OCI-LY7 (cell line): ENCODE measurements at regions not wholly inside any gene's neighbourhood (a gene's known extent, or its start where the extent isn't known, plus 50 kb on each side); places are given as distances from the start of the nearest gene placed in this dataset.

Source experiments
- BruUV-seq: library from RNA; stranded (reverse); fragments of 400-500 nt; replicated peaks from 2 replicates; lab custom pipeline; 2021; lab: Mats Ljungman, UMichigan
- CTCF ChIA-PET: fragments of 300-600 bp; sonication (Branson Sonifier 250); formaldehyde crosslinking; loops from one replicate; lab custom pipeline; 2022; ENCODE audit warnings: antibody characterized with exemption; ENCODE audit not compliant: unreplicated experiment; lab: Charles Lee
- POLR2A ChIA-PET: fragments of 300-600 bp; sonication (Branson Sonifier 250); formaldehyde crosslinking; loops from one replicate; lab custom pipeline; 2022; ENCODE audit warnings: antibody characterized with exemption; lab: Charles Lee
- DNase-seq: peaks from one replicate; pipeline ENCODE4 v3.0.0-alpha.2; 2015; ENCODE audit warnings: low spot score
- H2AFZ ChIP-seq: fragments of 200-600 bp; sonication (generic), shearing (Covaris generic); 2 replicates; pipeline ENCODE4 v1.6.1; 2014; ENCODE audit warnings: mild to moderate bottlenecking, antibody characterized with exemption, low read length, moderate library complexity
- H3K27ac ChIP-seq: fragments of 200-600 bp; sonication (generic); 2 replicates; pipeline ENCODE4 v1.5.1; 2014; ENCODE audit warnings: mixed run types, low read depth, mild to moderate bottlenecking, moderate library complexity, low read length, inconsistent platforms; ENCODE audit not compliant: poor library complexity, severe bottlenecking
- H3K36me3 ChIP-seq: fragments of 200-600 bp; sonication (generic); 2 replicates; pipeline ENCODE4 v1.6.1; 2014; ENCODE audit warnings: mild to moderate bottlenecking, antibody characterized with exemption, low read length, moderate library complexity, mixed read lengths; ENCODE audit not compliant: insufficient read depth
- H3K4me1 ChIP-seq: fragments of 200-600 bp; sonication (generic); 2 replicates; pipeline ENCODE4 v1.5.1; 2014; ENCODE audit warnings: mild to moderate bottlenecking, low read length; ENCODE audit not compliant: insufficient read depth, poor library complexity, severe bottlenecking
- H3K4me2 ChIP-seq: fragments of 200-600 bp; sonication (generic); 2 replicates; pipeline ENCODE4 v1.6.1; 2014; ENCODE audit warnings: mild to moderate bottlenecking, low read length
- H3K4me3 ChIP-seq: fragments of 200-600 bp; sonication (generic); 2 replicates; pipeline ENCODE4 v1.5.1; 2014; ENCODE audit warnings: mild to moderate bottlenecking, low read depth, low read length; ENCODE audit not compliant: poor library complexity, severe bottlenecking
- H3K79me2 ChIP-seq: fragments of 200-600 bp; sonication (generic); 2 replicates; pipeline ENCODE4 v1.6.1; 2016; ENCODE audit warnings: low read depth, mild to moderate bottlenecking, low read length, moderate library complexity, mixed read lengths; ENCODE audit not compliant: insufficient read depth
- H3K9me2 ChIP-seq: fragments of 200-600 bp; sonication (generic); 2 replicates; pipeline ENCODE4 v1.6.1; 2016; ENCODE audit warnings: mild to moderate bottlenecking, low read length, mixed read lengths; ENCODE audit not compliant: insufficient read depth
- H3K9me3 ChIP-seq: fragments of 200-600 bp; sonication (generic); 2 replicates; pipeline ENCODE4 v1.6.1; 2014; ENCODE audit warnings: mild to moderate bottlenecking, mixed run types, low read length, mixed read lengths
- H4K20me1 ChIP-seq: fragments of 200-600 bp; sonication (generic); 2 replicates; pipeline ENCODE4 v1.6.1; 2014; ENCODE audit warnings: mild to moderate bottlenecking, antibody characterized with exemption, low read length, moderate library complexity, mixed read lengths; ENCODE audit not compliant: insufficient read depth
- CTCF ChIP-seq: fragments of 200-600 bp; sonication (generic); conservative IDR thresholded peaks from 2 replicates; pipeline ENCODE4 v1.5.1; 2014; ENCODE audit warnings: mild to moderate bottlenecking, antibody characterized with exemption, low read length, moderate library complexity, mixed read lengths
- EZH2phosphoT487 ChIP-seq: fragments of 200-600 bp; sonication (generic); IDR thresholded peaks from 2 replicates; pipeline ENCODE4 v1.6.1; 2018; ENCODE audit warnings: low read depth, borderline replicate concordance, mild to moderate bottlenecking, mixed run types, antibody characterized with exemption, low read length, moderate library complexity, mixed read lengths
- intact Hi-C: fragments of 100-400 bp; cut with micrococcal nuclease; formaldehyde crosslinking; loops from one replicate; pipeline ENCODE4 v1.10.0; 2022; ENCODE audit not compliant: unreplicated experiment

GRCh38 chr2:139867601-139868226, 1087.5 kb upstream of the NXPH2 start:
- Histone ChIP-seq H3K27ac (no peak overlapping the region), H3K4me3 (no peak overlapping the region), H3K9me3 (no peaks in the 10 kb centered on the region), H3K4me1 (no peaks in the 10 kb centered on the region), H3K9me2 (no peaks in the 10 kb centered on the region), H3K79me2 (no peaks in the 10 kb centered on the region), H3K4me2 (no peak overlapping the region), H4K20me1 (no peaks in the 10 kb centered on the region), H3K36me3 (no peaks in the 10 kb centered on the region), H2AFZ (no peak overlapping the region)
- DNase-seq: no peak
- intact Hi-C loops: no loop called here
- ChIA-PET POLR2A (interaction anchor here (0.5 to 0.9 kb wide), 2 partner anchors 13 to 585 kb away, joined by 3 read pairs; no protein-coding TSS in a partner anchor), CTCF (no interaction called here)
- no TSS peak for BruUV-seq
- TF ChIP-seq CTCF (no peak), EZH2phosphoT487 (no peak)

- Histone ChIP-seq H3K79me2 (no peaks in the 10 kb centered on the region), H3K9me3 (no peaks in the 10 kb centered on the region), H4K20me1 (no peaks in the 10 kb centered on the region), H3K36me3 (no peaks in the 10 kb centered on the region), H2AFZ (no peak overlapping the region), H3K4me2 (no peak overlapping the region), H3K27ac (no peak overlapping the region), H3K9me2 (no peaks in the 10 kb centered on the region), H3K4me3 (no peak overlapping the region), H3K4me1 (no peaks in the 10 kb centered on the region)
- DNase-seq: no peak
- CTCF ChIA-PET: no interaction called here
- TF ChIP-seq CTCF (no peak), EZH2phosphoT487 (no peak)
- intact Hi-C loops: no loop called here
- POLR2A ChIA-PET: no interaction called here
- no TSS peak for BruUV-seq
These were observed 1084.7 kb upstream of the NXPH2 start for GRCh38 chr2:139864821-139865302.

GRCh38 chr2:139854769-139855483, 1074.7 kb upstream of the NXPH2 start:
- H3K9me3 ChIP-seq: no peaks in the 10 kb centered on the region
- DNase-seq: no peak
- POLR2A ChIA-PET: interaction anchor here (0.7 kb wide), 2 partner anchors 12 to 776 kb away, joined by 3 to 4 read pairs; no protein-coding TSS in a partner anchor

More at GRCh38 chr2:139854769-139855483, 1074.7 kb upstream of the NXPH2 start:
- BruUV-seq: no TSS peak
- no peaks in the 10 kb centered on the region for H3K79me2 ChIP-seq
- H3K4me2 ChIP-seq: no peak overlapping the region
- no peaks in the 10 kb centered on the region for H3K36me3 ChIP-seq
- H2AFZ ChIP-seq: no peak overlapping the region
- no peaks in the 10 kb centered on the region for H3K4me1 ChIP-seq
- TF ChIP-seq EZH2phosphoT487 (no peak), CTCF (no peak)
- CTCF ChIA-PET: no interaction called here
- intact Hi-C loops: no loop called here
- H3K27ac ChIP-seq: no peak overlapping the region
- H3K4me3 ChIP-seq: no peak overlapping the region
- no peaks in the 10 kb centered on the region for H3K9me2 ChIP-seq
- H4K20me1 ChIP-seq: no peaks in the 10 kb centered on the region
